ENCODE measurements at regions not wholly inside any gene's neighbourhood (a gene's known extent, or its start where the extent isn't known, plus 50 kb on each side); places are given as distances from the start of the nearest gene placed in this dataset.
"Not testable (repeated sequence)": the region's sequence is repeated elsewhere in the genome, so short reads cannot be mapped to it uniquely, and the experiment has no call there.

GRCh38 chr14:36430169-36430568 is 89.9 kb downstream of the NKX2-1 start:
- Mint-ChIP-seq H3K27ac (no peak overlapping the region), H3K9me3 (peaks cover 0 to 4% (median 0%) of the 10 kb centered on the region in 6 donors), H3K4me3 (no peak overlapping the region), H3K27me3 (ENCODE audit: low read depth in 3 of 3) (peaks cover 0 to 4% (median 0%) of the 10 kb centered on the region in 3 donors), H3K4me1 (no peaks in the 10 kb centered on the region), H3K36me3 (no peaks in the 10 kb centered on the region)
- no peak for DNase-seq

- Mint-ChIP-seq H3K4me3 (no peak overlapping the region), H3K27me3 (ENCODE audit: low read depth in 3 of 3) (peaks cover 0 to 4% (median 0%) of the 10 kb centered on the region in 3 donors), H3K27ac (no peak overlapping the region), H3K9me3 (peaks cover 0 to 4% (median 0%) of the 10 kb centered on the region in 6 donors), H3K36me3 (no peaks in the 10 kb centered on the region), H3K4me1 (no peaks in the 10 kb centered on the region)
- no peak for DNase-seq
Observed at GRCh38 chr14:36429692-36430091, 90.3 kb downstream of the NKX2-1 start.

GRCh38 chr14:36428350-36428749 is 91.7 kb downstream of the NKX2-1 start:
- DNase-seq: no peak
- Mint-ChIP-seq H3K4me1 (no peaks in the 10 kb centered on the region), H3K36me3 (no peaks in the 10 kb centered on the region), H3K27ac (no peak overlapping the region), H3K9me3 (peaks cover 0 to 2% (median 0%) of the 10 kb centered on the region in 6 donors), H3K27me3 (ENCODE audit: low read depth in 3 of 3) (peaks cover 0 to 4% (median 0%) of the 10 kb centered on the region in 3 donors), H3K4me3 (no peak overlapping the region)

- Mint-ChIP-seq H3K9me3 (peaks cover 0 to 2% (median 0%) of the 10 kb centered on the region in 6 donors), H3K4me3 (no peak overlapping the region), H3K27me3 (ENCODE audit: low read depth in 3 of 3) (peaks cover 0 to 4% (median 0%) of the 10 kb centered on the region in 3 donors), H3K27ac (no peak overlapping the region), H3K36me3 (no peaks in the 10 kb centered on the region), H3K4me1 (no peaks in the 10 kb centered on the region)
- no peak for DNase-seq
Observed at GRCh38 chr14:36426836-36427235, 93.2 kb downstream of the NKX2-1 start.

- Mint-ChIP-seq H3K4me1 (no peaks in the 10 kb centered on the region), H3K9me3 (peaks cover 0 to 3% (median 0%) of the 10 kb centered on the region in 6 donors), H3K36me3 (no peaks in the 10 kb centered on the region), H3K27me3 (ENCODE audit: low read depth in 3 of 3) (peaks cover 0 to 4% (median 0%) of the 10 kb centered on the region in 3 donors), H3K27ac (no peak overlapping the region), H3K4me3 (no peak overlapping the region)
- DNase-seq: no peak
Observed at GRCh38 chr14:36426113-36426512, 93.9 kb downstream of the NKX2-1 start.

- H3K9me3 Mint-ChIP-seq: peaks cover 0 to 4% (median 0%) of the 10 kb centered on the region in 6 donors
- H3K4me1 Mint-ChIP-seq: no peaks in the 10 kb centered on the region
- no peak for DNase-seq
- no peaks in the 10 kb centered on the region for H3K36me3 Mint-ChIP-seq
- no peak overlapping the region for H3K27ac Mint-ChIP-seq
- no peak overlapping the region for H3K4me3 Mint-ChIP-seq
- H3K27me3 Mint-ChIP-seq (ENCODE audit: low read depth in 3 of 3): peaks cover 0 to 4% (median 2%) of the 10 kb centered on the region in 3 donors
Observed at GRCh38 chr14:36424478-36425102, 95.4 kb downstream of the NKX2-1 start.

- Mint-ChIP-seq H3K4me1 (no peaks in the 10 kb centered on the region), H3K36me3 (no peaks in the 10 kb centered on the region), H3K27me3 (ENCODE audit: low read depth in 3 of 3) (peaks cover 0 to 4% (median 4%) of the 10 kb centered on the region in 3 donors)
Observed at GRCh38 chr14:36423430-36423829, 96.6 kb downstream of the NKX2-1 start.

GRCh38 chr14:36420149-36420687 is 99.8 kb upstream of the MBIP start:
- Mint-ChIP-seq H3K27ac (no peak overlapping the region), H3K36me3 (no peaks in the 10 kb centered on the region), H3K9me3 (peaks cover 0 to 10% (median 4%) of the 10 kb centered on the region in 6 donors), H3K4me3 (no peak overlapping the region), H3K27me3 (ENCODE audit: low read depth in 3 of 3) (peaks cover 0 to 4% (median 4%) of the 10 kb centered on the region in 3 donors), H3K4me1 (no peaks in the 10 kb centered on the region)
- DNase-seq: no peak

More at GRCh38 chr14:36423430-36423829, 96.6 kb downstream of the NKX2-1 start:
- Mint-ChIP-seq H3K4me3 (no peak overlapping the region), H3K27ac (no peak overlapping the region), H3K9me3 (peaks cover 0 to 5% (median 3%) of the 10 kb centered on the region in 6 donors)
- DNase-seq: no peak

- Mint-ChIP-seq H3K36me3 (no peaks in the 10 kb centered on the region), H3K9me3 (peaks cover 0 to 10% (median 4%) of the 10 kb centered on the region in 6 donors), H3K4me3 (no peak overlapping the region), H3K4me1 (no peaks in the 10 kb centered on the region), H3K27me3 (ENCODE audit: low read depth in 3 of 3) (peaks cover 0 to 4% (median 4%) of the 10 kb centered on the region in 3 donors), H3K27ac (no peak overlapping the region)
- no peak for DNase-seq
Observed at GRCh38 chr14:36418937-36419336, 98.5 kb upstream of the MBIP start.

GRCh38 chr14:36411951-36412350 is 91.5 kb upstream of the MBIP start:
- not testable (repeated sequence) for H3K4me1 Mint-ChIP-seq; H3K4me3 Mint-ChIP-seq; H3K9me3 Mint-ChIP-seq; H3K27ac Mint-ChIP-seq; H3K36me3 Mint-ChIP-seq; H3K27me3 Mint-ChIP-seq (ENCODE audit: low read depth in 3 of 3); DNase-seq

- H3K4me3 Mint-ChIP-seq: no peak overlapping the region
- peaks cover 0 to 2% (median 0%) of the 10 kb centered on the region in 3 donors for H3K27me3 Mint-ChIP-seq (ENCODE audit: low read depth in 3 of 3)
- no peaks in the 10 kb centered on the region for H3K4me1 Mint-ChIP-seq
- no peak overlapping the region for H3K27ac Mint-ChIP-seq
- DNase-seq: no peak
- H3K9me3 Mint-ChIP-seq: peaks cover 2 to 18% (median 5%) of the 10 kb centered on the region in 6 donors
- no peaks in the 10 kb centered on the region for H3K36me3 Mint-ChIP-seq
Observed at GRCh38 chr14:36408388-36408787, 88.0 kb upstream of the MBIP start.

- H3K4me1 Mint-ChIP-seq: no peaks in the 10 kb centered on the region
- no peak for DNase-seq
- no peaks in the 10 kb centered on the region for H3K36me3 Mint-ChIP-seq
- no peak overlapping the region for H3K4me3 Mint-ChIP-seq
- no peak overlapping the region for H3K27ac Mint-ChIP-seq
- H3K9me3 Mint-ChIP-seq: peaks cover 0 to 15% (median 3%) of the 10 kb centered on the region in 6 donors
- peaks cover 0 to 2% (median 0%) of the 10 kb centered on the region in 3 donors for H3K27me3 Mint-ChIP-seq (ENCODE audit: low read depth in 3 of 3)
Observed at GRCh38 chr14:36405589-36406274, 85.3 kb upstream of the MBIP start.

- no peak for DNase-seq
- no peaks in the 10 kb centered on the region for H3K4me1 Mint-ChIP-seq
- no peak overlapping the region for H3K4me3 Mint-ChIP-seq
- H3K27me3 Mint-ChIP-seq (ENCODE audit: low read depth in 3 of 3): peaks cover 0 to 2% (median 1%) of the 10 kb centered on the region in 3 donors
- H3K27ac Mint-ChIP-seq: no peak overlapping the region
- peaks cover 0 to 11% (median under 1%) of the 10 kb centered on the region in 6 donors for H3K9me3 Mint-ChIP-seq
- no peaks in the 10 kb centered on the region for H3K36me3 Mint-ChIP-seq
Observed at GRCh38 chr14:36402867-36403266, 82.4 kb upstream of the MBIP start.

All from immature natural killer cell (primary cell).